Type B pancreatic cell (in vitro differentiated cells): ENCODE measurements at regions not wholly inside any gene's neighbourhood (a gene's known extent, or its start where the extent isn't known, plus 50 kb on each side); places are given as distances from the start of the nearest gene placed in this dataset.

ENCODE experiments used
- DNase-seq: peaks from one replicate; pipeline ENCODE4 v3.0.0; 2021; ENCODE audit warnings: mixed read lengths; ENCODE audit not compliant: unreplicated experiment; ENCODE audit errors: extremely low spot score
- H3K27ac Mint-ChIP-seq: 2 replicates; pipeline ENCODE4 v1.8.0; 2021; ENCODE audit warnings: mild to moderate bottlenecking, mixed read lengths
- H3K27me3 Mint-ChIP-seq: 2 replicates; pipeline ENCODE4 v1.8.0; 2021; ENCODE audit warnings: mixed read lengths
- H3K36me3 Mint-ChIP-seq: 2 replicates; pipeline ENCODE4 v1.8.0; 2021; ENCODE audit warnings: mixed read lengths
- H3K4me1 Mint-ChIP-seq: one replicate; pipeline ENCODE4 v1.8.0; 2021; ENCODE audit warnings: mixed read lengths; ENCODE audit not compliant: unreplicated experiment
- H3K4me3 Mint-ChIP-seq: 2 replicates; pipeline ENCODE4 v1.8.0; 2021; ENCODE audit warnings: mild to moderate bottlenecking, mixed read lengths
- H3K9me3 Mint-ChIP-seq: 2 replicates; pipeline ENCODE4 v1.8.0; 2021; ENCODE audit warnings: mixed read lengths
- CTCF ChIP-seq: fragments of 200-600 bp; sonication (generic); conservative IDR thresholded peaks from 2 replicates; pipeline ENCODE4 v1.5.0; 2021; ENCODE audit warnings: antibody characterized with exemption, mild to moderate bottlenecking

DNA sequence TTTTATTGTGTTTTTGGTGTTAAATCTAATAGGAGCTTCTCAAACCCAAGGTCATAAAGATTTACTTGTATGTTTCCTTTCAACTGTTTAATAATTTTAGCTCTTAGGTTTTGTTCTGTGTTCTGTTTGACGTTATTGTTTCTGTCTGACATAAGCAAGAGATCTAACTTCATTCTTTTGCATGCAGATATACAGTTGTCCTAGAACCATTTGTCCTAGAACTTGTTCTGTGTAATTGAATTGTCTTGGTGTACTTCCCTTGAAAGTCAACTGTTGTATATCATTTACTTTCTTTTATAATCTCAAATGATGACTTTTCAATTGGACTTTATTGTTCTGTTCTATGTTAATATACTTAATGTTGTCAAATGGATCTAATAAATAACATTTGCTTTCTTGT lies 977.1 kb downstream of the FAT4 start:
- H3K27me3 Mint-ChIP-seq: no peaks in the 10 kb centered on the region
- H3K4me1 Mint-ChIP-seq: no peaks in the 10 kb centered on the region
- DNase-seq: no peak
- H3K36me3 Mint-ChIP-seq: no peaks in the 10 kb centered on the region
- no peak for TF ChIP-seq CTCF
- no peak overlapping the region for H3K4me3 Mint-ChIP-seq
- no peak overlapping the region for H3K27ac Mint-ChIP-seq
- H3K9me3 Mint-ChIP-seq: no peaks in the 10 kb centered on the region

DNA sequence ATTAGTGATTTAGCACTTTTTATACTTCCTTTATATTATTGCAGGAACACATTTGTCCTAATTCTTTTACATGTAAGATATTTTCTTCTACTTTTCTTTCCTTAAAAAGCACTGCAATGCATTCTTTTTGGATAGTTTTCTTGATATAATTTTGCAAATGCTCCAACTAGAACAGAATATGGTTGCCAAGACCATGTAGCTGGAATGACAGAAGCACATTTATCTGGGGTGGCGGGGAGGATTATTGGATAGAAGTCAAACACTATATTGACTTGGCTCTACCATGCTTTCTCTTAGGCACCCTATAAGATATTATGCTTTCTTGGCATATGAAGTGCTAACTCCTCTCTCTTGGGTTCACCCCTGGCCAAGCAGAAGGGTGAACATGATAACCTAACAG lies 983.5 kb downstream of the FAT4 start:
- Mint-ChIP-seq H3K27me3 (no peaks in the 10 kb centered on the region), H3K4me3 (no peak overlapping the region), H3K36me3 (no peaks in the 10 kb centered on the region), H3K27ac (no peak overlapping the region), H3K9me3 (peaks cover 5% of the 10 kb centered on the region), H3K4me1 (no peaks in the 10 kb centered on the region)
- no peak for DNase-seq
- no peak for TF ChIP-seq CTCF

DNA sequence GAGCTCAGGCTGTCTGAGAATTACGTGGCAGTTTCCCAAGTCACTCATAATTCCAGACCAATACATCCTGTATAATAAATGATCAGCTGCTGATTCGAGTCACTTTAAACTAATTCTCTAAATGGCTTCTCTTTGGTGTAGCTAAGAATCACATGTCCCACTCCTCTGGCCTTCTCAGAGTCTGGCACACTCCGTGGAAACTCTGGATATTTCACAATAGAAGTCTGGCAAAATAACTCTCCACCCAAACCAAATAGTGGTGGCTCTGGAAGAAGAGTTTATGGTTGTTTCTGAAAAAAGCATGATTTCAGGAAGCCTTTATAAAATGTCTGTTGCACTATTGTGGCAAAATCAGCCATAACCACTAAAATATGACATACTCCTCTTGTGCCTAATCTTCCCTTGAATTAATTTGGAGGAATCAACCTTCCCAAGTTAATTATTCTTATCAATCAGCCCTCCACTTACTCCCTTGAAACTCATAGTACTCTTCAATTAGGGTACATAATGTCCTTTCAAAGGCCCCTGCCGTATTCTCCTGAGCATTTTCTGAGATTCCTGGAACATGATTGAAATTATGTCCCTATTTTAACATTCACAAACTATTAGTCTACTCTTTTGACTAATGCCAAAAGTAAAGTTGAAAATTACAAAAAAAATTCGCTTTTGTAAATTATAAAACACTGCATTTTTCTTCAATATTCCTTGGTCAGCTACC lies 991.6 kb downstream of the FAT4 start:
- Mint-ChIP-seq H3K4me3 (no peak overlapping the region), H3K9me3 (no peaks in the 10 kb centered on the region), H3K27me3 (no peaks in the 10 kb centered on the region), H3K27ac (no peak overlapping the region), H3K4me1 (no peaks in the 10 kb centered on the region), H3K36me3 (no peaks in the 10 kb centered on the region)
- no peak for DNase-seq
- no peak for TF ChIP-seq CTCF

DNA sequence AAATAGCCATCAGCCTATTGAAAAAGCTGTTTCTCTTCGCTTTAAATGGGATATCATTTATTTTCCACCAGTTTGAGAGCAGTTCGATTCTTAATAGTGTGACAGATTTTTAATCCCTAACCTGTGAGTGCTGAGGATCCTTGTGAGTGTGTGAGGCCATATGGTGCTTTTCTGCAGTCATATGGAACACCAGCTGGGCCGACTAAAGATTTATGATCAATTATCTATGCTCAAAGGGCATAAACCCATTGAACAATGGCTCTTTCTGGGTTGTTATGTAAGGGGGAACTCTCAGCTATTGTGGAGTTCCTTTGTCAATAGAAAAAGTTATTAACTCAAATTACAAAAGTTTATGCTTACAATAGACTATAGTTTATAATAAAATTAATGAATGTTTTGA lies 1003.6 kb downstream of the FAT4 start:
- Mint-ChIP-seq H3K36me3 (no peaks in the 10 kb centered on the region), H3K9me3 (no peaks in the 10 kb centered on the region), H3K4me3 (no peak overlapping the region), H3K27ac (no peak overlapping the region), H3K27me3 (no peaks in the 10 kb centered on the region), H3K4me1 (no peaks in the 10 kb centered on the region)
- DNase-seq: no peak
- no peak for TF ChIP-seq CTCF

- Mint-ChIP-seq H3K27ac (no peak overlapping the region), H3K9me3 (no peaks in the 10 kb centered on the region), H3K36me3 (no peaks in the 10 kb centered on the region), H3K4me1 (no peaks in the 10 kb centered on the region), H3K4me3 (no peak overlapping the region), H3K27me3 (no peaks in the 10 kb centered on the region)
- TF ChIP-seq CTCF: no peak
- no peak for DNase-seq
Measured at GRCh38 chr4:126328914-126329313, 1014.2 kb downstream of the FAT4 start.

DNA sequence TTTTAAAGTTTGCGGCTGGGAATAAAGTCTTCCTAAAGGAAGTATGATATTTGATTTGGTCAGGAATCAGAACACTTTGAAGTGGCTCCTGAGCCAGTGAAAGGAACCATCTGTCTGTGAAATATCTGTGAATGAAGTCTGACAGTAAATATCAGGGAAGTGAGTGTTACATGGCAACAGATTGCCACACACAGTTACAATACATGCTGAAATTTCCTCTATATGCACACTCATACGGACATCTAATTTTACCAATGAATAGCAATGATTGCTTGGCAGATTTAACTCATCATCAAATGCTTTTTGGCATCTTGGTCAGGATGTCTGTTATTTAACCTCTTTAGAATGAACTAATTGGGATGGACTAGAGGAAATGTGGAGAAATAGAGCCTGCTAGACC lies 1023.8 kb downstream of the FAT4 start:
- H3K9me3 Mint-ChIP-seq: no peaks in the 10 kb centered on the region
- H3K36me3 Mint-ChIP-seq: no peaks in the 10 kb centered on the region
- no peak for TF ChIP-seq CTCF
- no peak overlapping the region for H3K4me3 Mint-ChIP-seq
- no peaks in the 10 kb centered on the region for H3K27me3 Mint-ChIP-seq
- no peak overlapping the region for H3K27ac Mint-ChIP-seq
- no peak for DNase-seq
- no peaks in the 10 kb centered on the region for H3K4me1 Mint-ChIP-seq
